ENCODE measurements at regions not wholly inside any gene's neighbourhood (a gene's known extent, or its start where the extent isn't known, plus 50 kb on each side); places are given as distances from the start of the nearest gene placed in this dataset.

- no peak overlapping the region for H3K4me3 ChIP-seq (ENCODE audit: severe bottlenecking)
- TF ChIP-seq, protein P1, sequence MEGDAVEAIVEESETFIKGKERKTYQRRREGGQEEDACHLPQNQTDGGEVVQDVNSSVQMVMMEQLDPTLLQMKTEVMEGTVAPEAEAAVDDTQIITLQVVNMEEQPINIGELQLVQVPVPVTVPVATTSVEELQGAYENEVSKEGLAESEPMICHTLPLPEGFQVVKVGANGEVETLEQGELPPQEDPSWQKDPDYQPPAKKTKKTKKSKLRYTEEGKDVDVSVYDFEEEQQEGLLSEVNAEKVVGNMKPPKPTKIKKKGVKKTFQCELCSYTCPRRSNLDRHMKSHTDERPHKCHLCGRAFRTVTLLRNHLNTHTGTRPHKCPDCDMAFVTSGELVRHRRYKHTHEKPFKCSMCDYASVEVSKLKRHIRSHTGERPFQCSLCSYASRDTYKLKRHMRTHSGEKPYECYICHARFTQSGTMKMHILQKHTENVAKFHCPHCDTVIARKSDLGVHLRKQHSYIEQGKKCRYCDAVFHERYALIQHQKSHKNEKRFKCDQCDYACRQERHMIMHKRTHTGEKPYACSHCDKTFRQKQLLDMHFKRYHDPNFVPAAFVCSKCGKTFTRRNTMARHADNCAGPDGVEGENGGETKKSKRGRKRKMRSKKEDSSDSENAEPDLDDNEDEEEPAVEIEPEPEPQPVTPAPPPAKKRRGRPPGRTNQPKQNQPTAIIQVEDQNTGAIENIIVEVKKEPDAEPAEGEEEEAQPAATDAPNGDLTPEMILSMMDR (IDR thresholded peaks at IDR 0.05; ENCODE audit: poor library complexity, severe bottlenecking): no peak
- H3K27me3 ChIP-seq (ENCODE audit: insufficient read depth, poor library complexity, severe bottlenecking): no peaks in the 10 kb centered on the region
- no peaks in the 10 kb centered on the region for H3K9me3 ChIP-seq (ENCODE audit: severe bottlenecking)
- H3K36me3 ChIP-seq (ENCODE audit: low read depth): no peaks in the 10 kb centered on the region
- ATAC-seq (ENCODE audit: low read depth) (no peak), DNase-seq (ENCODE audit: low spot score) (no peak)
- H3K4me1 ChIP-seq (ENCODE audit: insufficient read depth, poor library complexity, severe bottlenecking): no peaks in the 10 kb centered on the region
- H3K27ac ChIP-seq (ENCODE audit: poor library complexity, severe bottlenecking): no peak overlapping the region
Measured at GRCh38 chr6:117847912-117848311, 59.2 kb upstream of the SLC35F1 start.

DNA sequence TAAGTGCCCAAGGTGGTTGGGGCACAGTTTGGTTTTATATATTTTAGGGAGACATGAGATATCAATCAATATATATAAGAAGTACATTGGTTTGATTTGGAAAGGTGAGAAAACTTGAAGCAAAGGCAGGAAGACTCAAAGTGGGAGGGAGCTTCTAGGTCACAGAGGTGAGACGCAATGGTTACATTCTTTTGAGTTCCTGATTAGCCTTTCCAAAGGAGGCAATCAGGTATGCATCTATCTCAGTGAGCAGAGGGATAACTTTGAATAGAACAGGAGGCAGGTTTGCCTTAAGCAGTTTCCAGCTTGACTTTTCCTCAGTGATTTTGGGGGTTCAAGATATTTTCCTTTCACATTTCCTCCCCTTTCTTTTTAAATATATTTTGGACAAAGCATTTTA, 58.0 kb upstream of the SLC35F1 start:
- Histone ChIP-seq H3K4me3 (ENCODE audit: severe bottlenecking) (no peak overlapping the region), H3K4me1 (ENCODE audit: insufficient read depth, poor library complexity, severe bottlenecking) (no peaks in the 10 kb centered on the region), H3K27me3 (ENCODE audit: insufficient read depth, poor library complexity, severe bottlenecking) (no peaks in the 10 kb centered on the region), H3K9me3 (ENCODE audit: severe bottlenecking) (no peaks in the 10 kb centered on the region), H3K27ac (ENCODE audit: poor library complexity, severe bottlenecking) (no peak overlapping the region), H3K36me3 (ENCODE audit: low read depth) (no peaks in the 10 kb centered on the region)
- TF ChIP-seq, protein P1 (IDR thresholded peaks at IDR 0.05; ENCODE audit: poor library complexity, severe bottlenecking): no peak
- DNase-seq (ENCODE audit: low spot score): no peak
- no peak for ATAC-seq (ENCODE audit: low read depth)

Measured in RWPE2 (cell line).